Mesendoderm (in vitro differentiated cells): ENCODE measurements at regions not wholly inside any gene's neighbourhood (a gene's known extent, or its start where the extent isn't known, plus 50 kb on each side); places are given as distances from the start of the nearest gene placed in this dataset.

Experiments
- DNase-seq: peaks from one replicate; pipeline ENCODE4 v3.0.0; 2013
- H2AK5ac ChIP-seq: 2 replicates; pipeline ENCODE4 v1.6.1; 2013; ENCODE audit warnings: low read length, inconsistent platforms
- H2BK120ac ChIP-seq: 2 replicates; pipeline ENCODE4 v1.6.1; 2013; ENCODE audit warnings: low read depth, mild to moderate bottlenecking, low read length, moderate library complexity, mixed read lengths
- H2BK15ac ChIP-seq: replicated peaks from 2 replicates; pipeline ENCODE4 v1.6.1; 2013; ENCODE audit warnings: low read depth, mild to moderate bottlenecking, moderate library complexity
- H2BK5ac ChIP-seq: 2 replicates; pipeline ENCODE4 v1.6.1; 2013; ENCODE audit warnings: low read length, inconsistent platforms
- H3K18ac ChIP-seq: 2 replicates; pipeline ENCODE4 v1.6.1; 2013; ENCODE audit warnings: mild to moderate bottlenecking, low read length, mixed read lengths
- H3K23ac ChIP-seq: one replicate; pipeline ENCODE4 v1.6.1; 2013; ENCODE audit warnings: low read length
- H3K27ac ChIP-seq: 2 replicates; pipeline ENCODE4 v1.5.1; 2013; ENCODE audit warnings: low read depth, mild to moderate bottlenecking, inconsistent platforms, low read length, moderate library complexity
- H3K27me3 ChIP-seq: 2 replicates; pipeline ENCODE4 v1.6.1; 2013; ENCODE audit warnings: low read length, control low read depth, mild to moderate bottlenecking, inconsistent platforms; ENCODE audit not compliant: insufficient read depth, poor library complexity
- H3K36me3 ChIP-seq: 2 replicates; pipeline ENCODE4 v1.6.1; 2013; ENCODE audit warnings: low read length, inconsistent platforms; ENCODE audit not compliant: control insufficient read depth, insufficient read depth
- H3K4ac ChIP-seq: one replicate; pipeline ENCODE4 v1.6.1; 2013; ENCODE audit warnings: low read depth, mild to moderate bottlenecking, low read length, moderate library complexity
- H3K4me1 ChIP-seq: 2 replicates; pipeline ENCODE4 v1.6.1; 2013; ENCODE audit warnings: low read depth, low read length, inconsistent platforms; ENCODE audit not compliant: control insufficient read depth
- H3K4me2 ChIP-seq: 2 replicates; pipeline ENCODE4 v1.6.1; 2013; ENCODE audit warnings: low read length
- H3K4me3 ChIP-seq: 2 replicates; pipeline ENCODE4 v1.5.1; 2013; ENCODE audit warnings: mild to moderate bottlenecking, low read length
- H3K56ac ChIP-seq: one replicate; pipeline ENCODE4 v1.6.1; 2013; ENCODE audit warnings: low read length
- H3K79me1 ChIP-seq: 2 replicates; pipeline ENCODE4 v1.6.1; 2013; ENCODE audit warnings: low read length, inconsistent platforms
- H3K79me2 ChIP-seq: 2 replicates; pipeline ENCODE4 v1.6.1; 2013; ENCODE audit warnings: mild to moderate bottlenecking, low read length; ENCODE audit not compliant: control insufficient read depth, insufficient read depth
- H3K9ac ChIP-seq: 2 replicates; pipeline ENCODE4 v1.6.1; 2013; ENCODE audit warnings: low read length, inconsistent platforms
- H4K5ac ChIP-seq: one replicate; pipeline ENCODE4 v1.6.1; 2013; ENCODE audit warnings: low read length
- H4K8ac ChIP-seq: one replicate; pipeline ENCODE4 v1.6.1; 2013; ENCODE audit warnings: low read depth, mild to moderate bottlenecking, control low read depth, low read length, moderate library complexity
- WGBS: extraction: QIAGEN DNeasy Blood & Tissue Kit; methylation state at CpG from one replicate; pipeline ENCODE4 v1.1.7; 2013; ENCODE audit warnings: low lambda C conversion rate, missing lambda C conversion rate; ENCODE audit not compliant: insufficient coverage; ENCODE audit errors: extremely low coverage; 5-methylcytosine and 5-hydroxymethylcytosine counted together

DNA sequence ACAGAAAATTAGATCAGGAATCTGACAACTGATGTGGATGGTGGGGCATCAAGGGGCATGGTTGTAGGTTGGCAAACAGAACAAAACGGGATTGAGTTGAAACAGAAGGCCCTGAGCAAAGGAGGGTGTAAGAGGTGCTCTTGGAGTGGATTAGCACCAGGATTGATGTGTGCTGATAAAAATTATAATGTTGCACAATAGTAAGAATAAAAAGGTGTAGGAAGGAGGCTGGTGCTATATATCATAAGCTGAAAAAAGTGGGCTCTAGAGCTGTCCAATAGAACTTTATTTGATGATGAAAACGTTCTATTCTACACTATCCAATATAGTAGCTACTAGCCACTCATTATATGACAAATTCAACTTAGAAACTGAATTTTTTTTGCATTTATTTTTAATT, 263.1 kb upstream of the GYPC start:
- Histone ChIP-seq H3K4me2 (no peak overlapping the region), H2BK15ac (no peak overlapping the region), H3K36me3 (no peaks in the 10 kb centered on the region), H3K4me3 (no peak overlapping the region), H3K18ac (no peak overlapping the region), H3K27ac (no peak overlapping the region), H2AK5ac (no peak overlapping the region), H3K79me1 (no peaks in the 10 kb centered on the region), H2BK120ac (no peak overlapping the region), H3K56ac (no peak overlapping the region), H3K27me3 (no peaks in the 10 kb centered on the region), H2BK5ac (no peak overlapping the region), H3K23ac (no peak overlapping the region), H3K9ac (no peak overlapping the region), H4K8ac (no peak overlapping the region), H3K79me2 (no peaks in the 10 kb centered on the region), H4K5ac (no peak overlapping the region), H3K4ac (no peak overlapping the region), H3K4me1 (no peaks in the 10 kb centered on the region)
- no peak for DNase-seq
- WGBS = no CpG with 5 or more reads among the region's 2 CpGs

DNA sequence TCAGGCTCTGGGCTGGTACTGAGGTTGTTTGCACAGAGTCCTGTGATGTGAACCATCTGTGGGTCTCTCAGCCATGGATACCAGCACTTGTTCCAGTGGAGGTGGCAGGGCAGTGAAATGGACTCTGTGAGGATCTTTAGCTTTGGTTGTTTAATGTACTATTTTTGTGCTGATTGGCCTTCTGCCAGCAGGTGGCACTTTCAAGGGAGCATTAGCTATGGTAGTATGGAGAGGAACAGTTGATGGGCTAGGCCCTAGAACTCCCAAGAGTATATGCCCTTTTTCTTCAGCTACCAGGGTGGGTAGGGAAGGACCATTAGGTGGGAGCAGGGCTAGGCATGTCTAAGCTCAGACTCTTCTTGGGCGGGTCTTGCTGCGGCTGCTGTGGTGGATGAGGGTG, 257.0 kb upstream of the GYPC start:
- no peak overlapping the region for H3K27ac ChIP-seq
- peak; percentile 37 for DNase-seq
- no peak overlapping the region for H3K18ac ChIP-seq
- no peak overlapping the region for H3K9ac ChIP-seq
- H3K4me2 ChIP-seq = no peak overlapping the region
- H2BK15ac ChIP-seq = no peak overlapping the region
- no peak overlapping the region for H3K56ac ChIP-seq
- H3K79me2 ChIP-seq = no peaks in the 10 kb centered on the region
- H3K27me3 ChIP-seq = no peaks in the 10 kb centered on the region
- H3K4me1 ChIP-seq = no peaks in the 10 kb centered on the region
- no peak overlapping the region for H4K5ac ChIP-seq
- no peak overlapping the region for H3K4ac ChIP-seq
- H2AK5ac ChIP-seq = no peak overlapping the region
- H2BK120ac ChIP-seq = no peak overlapping the region
- no peak overlapping the region for H3K23ac ChIP-seq
- no peak overlapping the region for H3K4me3 ChIP-seq
- H2BK5ac ChIP-seq = no peak overlapping the region
- no peaks in the 10 kb centered on the region for H3K79me1 ChIP-seq
- H4K8ac ChIP-seq = no peak overlapping the region
- no peaks in the 10 kb centered on the region for H3K36me3 ChIP-seq
- no CpG with 5 or more reads among the region's 2 CpGs for WGBS

DNA sequence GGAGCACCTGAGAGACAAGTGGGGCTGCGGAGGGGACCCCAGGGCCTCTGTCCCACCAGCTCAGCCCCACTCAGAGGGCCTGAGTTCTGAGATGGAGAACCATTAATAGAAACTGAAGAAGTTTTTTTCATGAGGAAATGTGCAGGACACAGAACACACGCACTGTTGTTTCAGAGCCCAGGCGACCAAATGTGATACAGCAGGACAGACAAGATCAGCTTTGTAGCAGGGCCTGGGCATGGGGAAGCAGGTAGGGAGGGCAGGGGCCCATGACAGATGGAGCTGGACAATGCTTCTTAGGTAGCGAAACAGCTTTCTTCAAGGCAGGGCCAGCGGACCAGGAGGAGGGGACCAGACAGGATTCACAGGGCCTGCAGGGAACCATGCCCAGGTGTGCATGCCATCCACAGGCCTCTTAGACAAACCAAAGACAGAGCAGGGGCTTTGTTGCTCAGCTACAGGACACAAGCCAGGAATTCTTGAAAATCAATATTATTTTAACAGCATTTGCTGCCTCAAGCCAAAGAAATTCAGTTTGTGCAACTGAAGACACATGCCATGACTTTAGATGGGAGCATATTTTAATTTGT, 252.8 kb upstream of the GYPC start:
- Histone ChIP-seq H3K9ac (no peak overlapping the region), H3K79me2 (no peaks in the 10 kb centered on the region), H3K36me3 (no peaks in the 10 kb centered on the region), H3K4me1 (no peaks in the 10 kb centered on the region), H3K4me3 (no peak overlapping the region), H3K4me2 (no peak overlapping the region), H3K18ac (no peak overlapping the region), H3K27me3 (no peaks in the 10 kb centered on the region), H2AK5ac (no peak overlapping the region), H4K8ac (no peak overlapping the region), H3K79me1 (no peaks in the 10 kb centered on the region), H2BK120ac (no peak overlapping the region), H3K4ac (no peak overlapping the region), H3K27ac (no peak overlapping the region), H4K5ac (no peak overlapping the region), H2BK5ac (no peak overlapping the region), H3K23ac (no peak overlapping the region), H3K56ac (no peak overlapping the region), H2BK15ac (no peak overlapping the region)
- no peak for DNase-seq
- WGBS = no CpG with 5 or more reads among the region's 5 CpGs

DNA sequence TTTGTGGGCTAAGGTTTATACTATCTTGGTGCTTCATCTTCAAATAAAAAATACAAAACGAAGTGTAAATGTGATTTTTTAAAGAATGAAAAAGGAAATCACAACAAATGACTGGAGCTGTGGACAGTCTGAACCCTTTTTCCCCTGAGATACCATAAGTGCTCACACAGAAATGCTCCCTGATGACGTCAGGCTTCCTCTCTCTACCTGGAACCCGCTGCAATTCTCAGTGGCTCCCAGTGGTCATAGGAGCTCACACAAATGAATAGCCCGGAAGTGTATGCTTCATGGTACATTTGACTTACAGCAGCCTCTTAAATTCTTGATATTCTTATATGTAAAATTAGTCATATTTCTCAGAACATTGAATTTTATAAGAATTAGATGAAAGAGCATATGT, 249.7 kb upstream of the GYPC start:
- Histone ChIP-seq H3K9ac (no peak overlapping the region), H3K56ac (no peak overlapping the region)
- WGBS = no CpG with 5 or more reads among the region's 4 CpGs

DNA sequence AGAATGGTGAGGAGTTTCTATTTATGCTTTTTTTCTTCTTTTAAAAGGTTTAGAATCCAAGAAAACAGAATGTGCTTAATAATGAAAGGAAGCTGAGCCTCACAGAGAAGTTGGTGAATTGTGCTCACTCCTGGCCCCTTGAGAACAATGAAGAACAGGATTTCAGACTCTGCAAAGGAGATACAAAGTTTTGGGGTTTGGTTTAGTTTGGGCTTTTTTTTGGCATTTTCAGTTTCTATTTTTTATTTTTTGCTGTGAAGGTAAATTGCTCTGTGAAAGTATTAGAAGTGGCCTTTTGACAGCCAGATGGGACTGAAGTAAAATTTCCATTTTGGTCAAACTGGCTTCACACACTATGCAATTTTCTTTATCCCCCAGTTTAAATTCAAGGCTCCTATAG, 247.3 kb upstream of the GYPC start:
- Histone ChIP-seq H3K4me3 (no peak overlapping the region), H3K23ac (no peak overlapping the region), H4K5ac (no peak overlapping the region), H3K18ac (no peak overlapping the region), H2BK15ac (no peak overlapping the region), H3K79me2 (no peaks in the 10 kb centered on the region), H2BK120ac (no peak overlapping the region), H3K79me1 (no peaks in the 10 kb centered on the region), H4K8ac (no peak overlapping the region), H3K36me3 (no peaks in the 10 kb centered on the region), H3K27ac (no peak overlapping the region), H3K27me3 (no peaks in the 10 kb centered on the region), H3K56ac (no peak overlapping the region), H3K4ac (no peak overlapping the region), H3K4me1 (no peaks in the 10 kb centered on the region), H2BK5ac (no peak overlapping the region), H2AK5ac (no peak overlapping the region), H3K9ac (no peak overlapping the region), H3K4me2 (no peak overlapping the region)
- DNase-seq = no peak

More for the DNA sequence above, 249.7 kb upstream of the GYPC start:
- Histone ChIP-seq H3K27me3 (no peaks in the 10 kb centered on the region), H2BK5ac (no peak overlapping the region), H2BK15ac (no peak overlapping the region), H4K8ac (no peak overlapping the region), H3K79me1 (no peaks in the 10 kb centered on the region), H3K4ac (no peak overlapping the region), H3K4me1 (no peaks in the 10 kb centered on the region), H4K5ac (no peak overlapping the region), H3K23ac (no peak overlapping the region), H2AK5ac (no peak overlapping the region), H2BK120ac (no peak overlapping the region), H3K4me2 (no peak overlapping the region), H3K79me2 (no peaks in the 10 kb centered on the region), H3K27ac (no peak overlapping the region), H3K36me3 (no peaks in the 10 kb centered on the region), H3K4me3 (no peak overlapping the region), H3K18ac (no peak overlapping the region)
- DNase-seq = no peak

DNA sequence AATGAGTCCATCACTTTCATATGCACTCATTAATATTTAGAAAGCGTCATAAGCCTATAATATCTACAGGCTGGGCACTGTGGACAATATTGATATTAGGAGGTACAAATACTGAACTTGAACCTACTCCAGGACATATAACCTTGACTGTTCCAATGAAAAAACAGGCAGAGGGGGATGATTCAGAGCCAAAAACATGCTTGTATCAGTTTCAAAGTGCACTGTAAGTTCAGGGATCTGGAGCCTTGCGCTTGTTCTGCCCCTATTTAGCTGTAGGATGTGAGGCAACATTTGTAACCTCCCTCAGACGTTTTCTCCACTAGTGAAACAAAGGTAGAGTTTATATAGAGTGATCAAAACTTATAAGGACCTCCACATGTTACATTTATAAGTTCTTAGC, 246.1 kb upstream of the GYPC start:
- Histone ChIP-seq H3K79me2 (no peaks in the 10 kb centered on the region), H3K4me2 (no peak overlapping the region), H3K18ac (no peak overlapping the region), H2BK5ac (no peak overlapping the region), H2BK120ac (no peak overlapping the region), H3K56ac (no peak overlapping the region), H3K4me1 (no peaks in the 10 kb centered on the region), H3K36me3 (no peaks in the 10 kb centered on the region), H3K23ac (no peak overlapping the region), H3K27me3 (no peaks in the 10 kb centered on the region), H2AK5ac (no peak overlapping the region), H3K79me1 (no peaks in the 10 kb centered on the region), H4K8ac (no peak overlapping the region), H3K27ac (no peak overlapping the region), H3K9ac (no peak overlapping the region), H3K4me3 (no peak overlapping the region), H4K5ac (no peak overlapping the region), H2BK15ac (no peak overlapping the region), H3K4ac (no peak overlapping the region)
- no CpG with 5 or more reads among the region's 3 CpGs for WGBS
- no peak for DNase-seq
